Type B pancreatic cell (in vitro differentiated cells): ENCODE measurements at regions not wholly inside any gene's neighbourhood (a gene's known extent, or its start where the extent isn't known, plus 50 kb on each side); places are given as distances from the start of the nearest gene placed in this dataset.

Source experiments
- DNase-seq: peaks from one replicate; pipeline ENCODE4 v3.0.0; 2021; ENCODE audit warnings: mixed read lengths; ENCODE audit not compliant: unreplicated experiment; ENCODE audit errors: extremely low spot score
- H3K27ac Mint-ChIP-seq: 2 replicates; pipeline ENCODE4 v1.8.0; 2021; ENCODE audit warnings: mild to moderate bottlenecking, mixed read lengths
- H3K27me3 Mint-ChIP-seq: 2 replicates; pipeline ENCODE4 v1.8.0; 2021; ENCODE audit warnings: mixed read lengths
- H3K36me3 Mint-ChIP-seq: 2 replicates; pipeline ENCODE4 v1.8.0; 2021; ENCODE audit warnings: mixed read lengths
- H3K4me1 Mint-ChIP-seq: one replicate; pipeline ENCODE4 v1.8.0; 2021; ENCODE audit warnings: mixed read lengths; ENCODE audit not compliant: unreplicated experiment
- H3K4me3 Mint-ChIP-seq: 2 replicates; pipeline ENCODE4 v1.8.0; 2021; ENCODE audit warnings: mild to moderate bottlenecking, mixed read lengths
- H3K9me3 Mint-ChIP-seq: 2 replicates; pipeline ENCODE4 v1.8.0; 2021; ENCODE audit warnings: mixed read lengths
- TF ChIP-seq, protein P1 (sequence below): fragments of 200-600 bp; sonication (generic); conservative IDR thresholded peaks from 2 replicates; pipeline ENCODE4 v1.5.0; 2021; ENCODE audit warnings: antibody characterized with exemption, mild to moderate bottlenecking

DNA sequence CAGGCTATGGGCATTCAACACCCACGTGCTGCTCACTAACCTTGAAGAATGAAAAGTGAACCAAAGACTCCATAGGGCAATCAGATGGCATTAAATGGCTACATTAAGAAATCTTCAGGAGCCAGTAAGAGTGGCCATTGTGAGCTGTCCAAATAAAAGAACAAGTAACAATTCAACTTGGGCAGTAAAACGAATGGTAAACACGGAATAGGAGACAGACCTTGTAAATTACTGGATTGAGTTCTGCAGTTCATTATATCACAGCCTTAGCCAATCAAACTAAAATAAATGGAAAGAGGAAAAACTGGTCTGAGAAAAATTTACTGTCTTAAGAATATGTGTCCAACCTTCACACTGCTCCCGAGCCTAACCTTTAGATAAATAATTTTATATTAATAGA lies 306.5 kb upstream of the ZNF521 start:
- no peak overlapping the region for H3K27ac Mint-ChIP-seq

DNA sequence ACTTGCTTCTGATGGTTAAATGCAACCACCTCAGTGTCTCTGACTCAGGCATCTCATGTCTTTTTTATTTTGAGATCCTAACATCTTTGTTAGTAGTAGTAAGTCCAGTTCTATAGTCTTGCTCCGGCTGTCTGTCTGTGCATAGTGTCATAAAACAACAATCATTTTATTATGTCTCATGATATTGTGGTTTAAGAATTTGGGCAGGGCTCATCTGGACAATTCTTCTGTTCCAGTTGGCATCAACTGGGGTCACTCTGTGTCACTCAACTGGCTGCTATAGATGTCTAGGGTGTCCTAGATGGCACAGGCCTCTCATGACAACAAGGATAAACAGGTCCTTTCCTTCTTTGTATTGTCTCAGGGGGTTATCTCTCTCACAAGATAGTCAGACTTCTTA lies 299.6 kb upstream of the ZNF521 start:
- Mint-ChIP-seq H3K4me1 (no peaks in the 10 kb centered on the region), H3K36me3 (no peaks in the 10 kb centered on the region), H3K27ac (no peak overlapping the region), H3K27me3 (no peaks in the 10 kb centered on the region), H3K9me3 (no peaks in the 10 kb centered on the region), H3K4me3 (no peak overlapping the region)
- TF ChIP-seq, protein P1, sequence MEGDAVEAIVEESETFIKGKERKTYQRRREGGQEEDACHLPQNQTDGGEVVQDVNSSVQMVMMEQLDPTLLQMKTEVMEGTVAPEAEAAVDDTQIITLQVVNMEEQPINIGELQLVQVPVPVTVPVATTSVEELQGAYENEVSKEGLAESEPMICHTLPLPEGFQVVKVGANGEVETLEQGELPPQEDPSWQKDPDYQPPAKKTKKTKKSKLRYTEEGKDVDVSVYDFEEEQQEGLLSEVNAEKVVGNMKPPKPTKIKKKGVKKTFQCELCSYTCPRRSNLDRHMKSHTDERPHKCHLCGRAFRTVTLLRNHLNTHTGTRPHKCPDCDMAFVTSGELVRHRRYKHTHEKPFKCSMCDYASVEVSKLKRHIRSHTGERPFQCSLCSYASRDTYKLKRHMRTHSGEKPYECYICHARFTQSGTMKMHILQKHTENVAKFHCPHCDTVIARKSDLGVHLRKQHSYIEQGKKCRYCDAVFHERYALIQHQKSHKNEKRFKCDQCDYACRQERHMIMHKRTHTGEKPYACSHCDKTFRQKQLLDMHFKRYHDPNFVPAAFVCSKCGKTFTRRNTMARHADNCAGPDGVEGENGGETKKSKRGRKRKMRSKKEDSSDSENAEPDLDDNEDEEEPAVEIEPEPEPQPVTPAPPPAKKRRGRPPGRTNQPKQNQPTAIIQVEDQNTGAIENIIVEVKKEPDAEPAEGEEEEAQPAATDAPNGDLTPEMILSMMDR = no peak
- DNase-seq = no peak

More for the DNA sequence above, 306.5 kb upstream of the ZNF521 start:
- TF ChIP-seq, protein P1 = no peak
- Mint-ChIP-seq H3K4me1 (peaks cover 7% of the 10 kb centered on the region), H3K4me3 (no peak overlapping the region), H3K9me3 (no peaks in the 10 kb centered on the region), H3K27me3 (no peaks in the 10 kb centered on the region), H3K36me3 (no peaks in the 10 kb centered on the region)
- DNase-seq = no peak

DNA sequence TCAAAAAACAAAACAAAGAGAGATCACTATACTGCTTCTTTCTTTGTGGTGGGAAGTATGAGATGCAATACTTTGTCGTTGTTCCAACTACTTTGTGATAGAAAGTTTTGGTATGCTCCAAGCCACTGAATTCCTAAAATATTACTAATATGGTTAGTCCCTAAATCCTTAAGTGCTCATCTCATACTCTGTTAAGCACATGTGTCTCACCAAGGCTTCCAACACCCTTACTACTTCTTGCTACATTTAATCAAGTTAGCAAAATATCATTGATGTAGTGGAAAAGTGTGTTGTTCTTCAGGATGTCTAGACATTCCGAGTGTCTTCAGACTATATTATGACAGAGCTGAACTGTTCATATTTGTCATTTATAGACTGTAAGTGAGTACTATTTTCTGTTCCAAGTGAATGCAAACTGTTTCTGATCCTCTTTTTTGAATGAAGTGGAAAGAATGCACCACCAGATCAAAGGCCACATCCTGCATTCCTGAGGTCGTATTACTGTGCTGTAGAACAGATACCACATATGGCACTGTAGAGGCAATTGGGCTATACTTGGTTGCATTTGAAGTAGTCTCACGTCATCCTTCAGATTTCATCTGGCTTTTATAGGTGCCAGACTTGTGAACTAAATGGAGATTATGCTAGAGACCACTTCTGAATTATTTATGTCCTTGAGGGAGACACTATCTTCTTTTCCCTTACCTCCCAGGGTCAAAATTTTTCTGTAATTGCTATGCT lies 298.4 kb upstream of the ZNF521 start:
- Mint-ChIP-seq H3K4me3 (no peak overlapping the region), H3K4me1 (no peaks in the 10 kb centered on the region), H3K36me3 (no peaks in the 10 kb centered on the region), H3K27ac (no peak overlapping the region), H3K9me3 (no peaks in the 10 kb centered on the region), H3K27me3 (no peaks in the 10 kb centered on the region)
- TF ChIP-seq, protein P1 = no peak
- no peak for DNase-seq

GRCh38 chr18:25648716-25649260 lies 296.8 kb upstream of the ZNF521 start:
- no peaks in the 10 kb centered on the region for H3K36me3 Mint-ChIP-seq
- TF ChIP-seq, protein P1 = no peak
- DNase-seq = no peak
- no peaks in the 10 kb centered on the region for H3K9me3 Mint-ChIP-seq
- no peaks in the 10 kb centered on the region for H3K27me3 Mint-ChIP-seq
- no peak overlapping the region for H3K27ac Mint-ChIP-seq
- H3K4me1 Mint-ChIP-seq = no peaks in the 10 kb centered on the region
- H3K4me3 Mint-ChIP-seq = no peak overlapping the region

- TF ChIP-seq, protein P1 = no peak
- no peak overlapping the region for H3K4me3 Mint-ChIP-seq
- H3K27me3 Mint-ChIP-seq = no peaks in the 10 kb centered on the region
- no peaks in the 10 kb centered on the region for H3K36me3 Mint-ChIP-seq
- H3K9me3 Mint-ChIP-seq = no peaks in the 10 kb centered on the region
- no peaks in the 10 kb centered on the region for H3K4me1 Mint-ChIP-seq
- no peak overlapping the region for H3K27ac Mint-ChIP-seq
- no peak for DNase-seq
Observed at GRCh38 chr18:25647404-25647803, 295.4 kb upstream of the ZNF521 start.
